ENCODE measurements at regions not wholly inside any gene's neighbourhood (a gene's known extent, or its start where the extent isn't known, plus 50 kb on each side); places are given as distances from the start of the nearest gene placed in this dataset.

- ATAC-seq (replicated peaks in 1 of 4) = no peak
- Mint-ChIP-seq H3K9me3 (peaks cover 10 to 29% (median 15%) of the 10 kb centered on the region in 3 donors), H3K36me3 (no peaks in the 10 kb centered on the region), H3K27me3 (no peaks in the 10 kb centered on the region), H3K27ac (no peak overlapping the region), H3K4me1 (no peaks in the 10 kb centered on the region), H3K4me3 (no peak overlapping the region)
- Histone ChIP-seq H3K4me1 (ENCODE audit: control insufficient read depth in 1 of 2, extremely low read depth in 1 of 2, insufficient read depth in 2 of 2, low read length in 2 of 2) (no peaks in the 10 kb centered on the region), H3K27ac (ENCODE audit: low read length) (no peak overlapping the region), H3K36me3 (ENCODE audit: control insufficient read depth in 2 of 2, extremely low read depth in 1 of 2, insufficient read depth in 1 of 2, low read length in 1 of 2) (no peaks in the 10 kb centered on the region), H3K9me3 (no peaks in the 10 kb centered on the region), H3K4me3 (ENCODE audit: control insufficient read depth in 1 of 2, extremely low read depth in 1 of 2, low read length in 1 of 2) (no peak overlapping the region), H3K27me3 (replicated peaks in 1 of 2; ENCODE audit: control insufficient read depth in 2 of 2, extremely low read depth in 1 of 2, insufficient read depth in 2 of 2, low read length in 1 of 2) (no peaks in the 10 kb centered on the region)
- DNase-seq = no peak
- WGBS (ENCODE audit: insufficient coverage) = 33% methylated on average over 1 of the region's 1 CpG
- CTCF ChIA-PET = no interaction called here
- POLR2A ChIA-PET = no interaction called here
Measured at GRCh38 chr4:34709564-34709963, 1534.8 kb downstream of the ARAP2 start.

- WGBS (ENCODE audit: insufficient coverage) = 60% methylated on average over 1 of the region's 5 CpGs
- H3K9me3 ChIP-seq = no peaks in the 10 kb centered on the region
- POLR2A ChIA-PET = no interaction called here
- H3K27ac ChIP-seq (ENCODE audit: low read length) = no peak overlapping the region
- Mint-ChIP-seq H3K9me3 (peaks cover 2 to 13% (median 4%) of the 10 kb centered on the region in 3 donors), H3K27me3 (no peaks in the 10 kb centered on the region), H3K27ac (no peak overlapping the region), H3K4me1 (no peaks in the 10 kb centered on the region), H3K36me3 (no peaks in the 10 kb centered on the region), H3K4me3 (no peak overlapping the region)
- H3K4me1 ChIP-seq (ENCODE audit: control insufficient read depth in 1 of 2, extremely low read depth in 1 of 2, insufficient read depth in 2 of 2, low read length in 2 of 2) = no peaks in the 10 kb centered on the region
- H3K4me3 ChIP-seq (ENCODE audit: control insufficient read depth in 1 of 2, extremely low read depth in 1 of 2, low read length in 1 of 2) = no peak overlapping the region
- no peaks in the 10 kb centered on the region for H3K36me3 ChIP-seq (ENCODE audit: control insufficient read depth in 2 of 2, extremely low read depth in 1 of 2, insufficient read depth in 1 of 2, low read length in 1 of 2)
- CTCF ChIA-PET = no interaction called here
- no peak for DNase-seq
- no peaks in the 10 kb centered on the region for H3K27me3 ChIP-seq (replicated peaks in 1 of 2; ENCODE audit: control insufficient read depth in 2 of 2, extremely low read depth in 1 of 2, insufficient read depth in 2 of 2, low read length in 1 of 2)
- no peak for ATAC-seq (replicated peaks in 1 of 4)
Measured at GRCh38 chr4:34718576-34719245, 1525.6 kb downstream of the ARAP2 start.

- Mint-ChIP-seq H3K4me3 (no peak overlapping the region), H3K9me3 (peaks cover 1 to 6% (median 2%) of the 10 kb centered on the region in 3 donors), H3K27me3 (no peaks in the 10 kb centered on the region), H3K36me3 (no peaks in the 10 kb centered on the region), H3K27ac (no peak overlapping the region), H3K4me1 (no peaks in the 10 kb centered on the region)
- ChIA-PET POLR2A (no interaction called here), CTCF (no interaction called here)
- Histone ChIP-seq H3K4me1 (ENCODE audit: control insufficient read depth in 1 of 2, extremely low read depth in 1 of 2, insufficient read depth in 2 of 2, low read length in 2 of 2) (no peaks in the 10 kb centered on the region), H3K36me3 (ENCODE audit: control insufficient read depth in 2 of 2, extremely low read depth in 1 of 2, insufficient read depth in 1 of 2, low read length in 1 of 2) (no peaks in the 10 kb centered on the region), H3K4me3 (ENCODE audit: control insufficient read depth in 1 of 2, extremely low read depth in 1 of 2, low read length in 1 of 2) (no peak overlapping the region), H3K27me3 (replicated peaks in 1 of 2; ENCODE audit: control insufficient read depth in 2 of 2, extremely low read depth in 1 of 2, insufficient read depth in 2 of 2, low read length in 1 of 2) (no peaks in the 10 kb centered on the region), H3K9me3 (no peaks in the 10 kb centered on the region), H3K27ac (ENCODE audit: low read length) (no peak overlapping the region)
- no peak for ATAC-seq (replicated peaks in 1 of 4)
- DNase-seq = no peak
- no CpG with 5 or more reads among the region's 1 CpG for WGBS (ENCODE audit: insufficient coverage)
Measured at GRCh38 chr4:34720571-34720970, 1523.7 kb downstream of the ARAP2 start.

GRCh38 chr4:34721835-34722234 is 1522.5 kb downstream of the ARAP2 start:
- DNase-seq = no peak
- Mint-ChIP-seq H3K9me3 (peaks cover 3 to 6% (median 3%) of the 10 kb centered on the region in 3 donors), H3K27me3 (no peaks in the 10 kb centered on the region), H3K4me1 (no peaks in the 10 kb centered on the region), H3K4me3 (no peak overlapping the region), H3K36me3 (no peaks in the 10 kb centered on the region), H3K27ac (no peak overlapping the region)
- Histone ChIP-seq H3K27ac (ENCODE audit: low read length) (no peak overlapping the region), H3K9me3 (no peaks in the 10 kb centered on the region), H3K4me1 (ENCODE audit: control insufficient read depth in 1 of 2, extremely low read depth in 1 of 2, insufficient read depth in 2 of 2, low read length in 2 of 2) (no peaks in the 10 kb centered on the region), H3K27me3 (replicated peaks in 1 of 2; ENCODE audit: control insufficient read depth in 2 of 2, extremely low read depth in 1 of 2, insufficient read depth in 2 of 2, low read length in 1 of 2) (no peaks in the 10 kb centered on the region), H3K36me3 (ENCODE audit: control insufficient read depth in 2 of 2, extremely low read depth in 1 of 2, insufficient read depth in 1 of 2, low read length in 1 of 2) (no peaks in the 10 kb centered on the region), H3K4me3 (ENCODE audit: control insufficient read depth in 1 of 2, extremely low read depth in 1 of 2, low read length in 1 of 2) (no peak overlapping the region)
- no CpG with 5 or more reads among the region's 1 CpG for WGBS (ENCODE audit: insufficient coverage)
- ChIA-PET POLR2A (no interaction called here), CTCF (no interaction called here)
- ATAC-seq (replicated peaks in 1 of 4) = no peak

- Histone ChIP-seq H3K27me3 (replicated peaks in 1 of 2; ENCODE audit: control insufficient read depth in 2 of 2, extremely low read depth in 1 of 2, insufficient read depth in 2 of 2, low read length in 1 of 2) (no peaks in the 10 kb centered on the region), H3K4me3 (ENCODE audit: control insufficient read depth in 1 of 2, extremely low read depth in 1 of 2, low read length in 1 of 2) (no peak overlapping the region), H3K27ac (ENCODE audit: low read length) (no peak overlapping the region), H3K9me3 (no peaks in the 10 kb centered on the region), H3K4me1 (ENCODE audit: control insufficient read depth in 1 of 2, extremely low read depth in 1 of 2, insufficient read depth in 2 of 2, low read length in 2 of 2) (no peaks in the 10 kb centered on the region), H3K36me3 (ENCODE audit: control insufficient read depth in 2 of 2, extremely low read depth in 1 of 2, insufficient read depth in 1 of 2, low read length in 1 of 2) (no peaks in the 10 kb centered on the region)
- H3K36me3 Mint-ChIP-seq = no peaks in the 10 kb centered on the region
- no peaks in the 10 kb centered on the region for H3K27me3 Mint-ChIP-seq
- ATAC-seq (replicated peaks in 1 of 4) (no peak), DNase-seq (no peak)
- no peak overlapping the region for H3K4me3 Mint-ChIP-seq
- H3K4me1 Mint-ChIP-seq = no peaks in the 10 kb centered on the region
- ChIA-PET POLR2A (no interaction called here), CTCF (no interaction called here)
- H3K27ac Mint-ChIP-seq = no peak overlapping the region
- 80% methylated on average over 1 of the region's 1 CpG for WGBS (ENCODE audit: insufficient coverage)
- peaks cover 3 to 9% (median 6%) of the 10 kb centered on the region in 3 donors for H3K9me3 Mint-ChIP-seq
Measured at GRCh38 chr4:34723605-34724004, 1520.7 kb downstream of the ARAP2 start.

- no peak overlapping the region for H3K27ac ChIP-seq (ENCODE audit: low read length)
- H3K9me3 ChIP-seq = no peaks in the 10 kb centered on the region
- WGBS (ENCODE audit: insufficient coverage) = no CpG with 5 or more reads among the region's 1 CpG
- H3K27me3 ChIP-seq (replicated peaks in 1 of 2; ENCODE audit: control insufficient read depth in 2 of 2, extremely low read depth in 1 of 2, insufficient read depth in 2 of 2, low read length in 1 of 2) = no peaks in the 10 kb centered on the region
- Mint-ChIP-seq H3K9me3 (peaks cover 3 to 9% (median 5%) of the 10 kb centered on the region in 3 donors), H3K36me3 (no peaks in the 10 kb centered on the region), H3K27ac (no peak overlapping the region), H3K4me3 (no peak overlapping the region), H3K4me1 (no peaks in the 10 kb centered on the region), H3K27me3 (no peaks in the 10 kb centered on the region)
- no peak for DNase-seq
- no peaks in the 10 kb centered on the region for H3K36me3 ChIP-seq (ENCODE audit: control insufficient read depth in 2 of 2, extremely low read depth in 1 of 2, insufficient read depth in 1 of 2, low read length in 1 of 2)
- ChIA-PET CTCF (no interaction called here), POLR2A (no interaction called here)
- H3K4me3 ChIP-seq (ENCODE audit: control insufficient read depth in 1 of 2, extremely low read depth in 1 of 2, low read length in 1 of 2) = no peak overlapping the region
- no peak for ATAC-seq (replicated peaks in 1 of 4)
- H3K4me1 ChIP-seq (ENCODE audit: control insufficient read depth in 1 of 2, extremely low read depth in 1 of 2, insufficient read depth in 2 of 2, low read length in 2 of 2) = no peaks in the 10 kb centered on the region
Measured at GRCh38 chr4:34724491-34724890, 1519.8 kb downstream of the ARAP2 start.

- Histone ChIP-seq H3K4me3 (ENCODE audit: control insufficient read depth in 1 of 2, extremely low read depth in 1 of 2, low read length in 1 of 2) (no peak overlapping the region), H3K27ac (ENCODE audit: low read length) (no peak overlapping the region), H3K9me3 (no peaks in the 10 kb centered on the region), H3K36me3 (ENCODE audit: control insufficient read depth in 2 of 2, extremely low read depth in 1 of 2, insufficient read depth in 1 of 2, low read length in 1 of 2) (no peaks in the 10 kb centered on the region), H3K4me1 (ENCODE audit: control insufficient read depth in 1 of 2, extremely low read depth in 1 of 2, insufficient read depth in 2 of 2, low read length in 2 of 2) (no peaks in the 10 kb centered on the region), H3K27me3 (replicated peaks in 1 of 2; ENCODE audit: control insufficient read depth in 2 of 2, extremely low read depth in 1 of 2, insufficient read depth in 2 of 2, low read length in 1 of 2) (no peaks in the 10 kb centered on the region)
- no peak overlapping the region for H3K27ac Mint-ChIP-seq
- CTCF ChIA-PET = no interaction called here
- ATAC-seq (replicated peaks in 1 of 4) (no peak), DNase-seq (no peak)
- H3K4me3 Mint-ChIP-seq = no peak overlapping the region
- no peaks in the 10 kb centered on the region for H3K27me3 Mint-ChIP-seq
- peaks cover 3 to 12% (median 6%) of the 10 kb centered on the region in 3 donors for H3K9me3 Mint-ChIP-seq
- H3K4me1 Mint-ChIP-seq = no peaks in the 10 kb centered on the region
- H3K36me3 Mint-ChIP-seq = no peaks in the 10 kb centered on the region
- POLR2A ChIA-PET = no interaction called here
Measured at GRCh38 chr4:34731070-34731469, 1513.2 kb downstream of the ARAP2 start.
